Spleen (tissue), 7 donors: ENCODE measurements at regions not wholly inside any gene's neighbourhood (a gene's known extent, or its start where the extent isn't known, plus 50 kb on each side); places are given as distances from the start of the nearest gene placed in this dataset.

Experiments
- POLR2A ChIP-seq, 3 donors: fragments of 450-650 bp; IDR thresholded peaks; one replicate each; pipeline ENCODE4 v1.5.1; 2017; ENCODE audit warnings: antibody characterized with exemption in 3 of 3, mild to moderate bottlenecking in 1 of 3
- POLR2AphosphoS5 ChIP-seq, 3 donors: sonication (generic); formaldehyde crosslinking; IDR thresholded peaks; one replicate each; pipeline ENCODE4 v1.5.1; 2017; ENCODE audit warnings: antibody characterized with exemption in 3 of 3
- TF ChIP-seq, protein P1 (sequence below), 11 experiments: fragments of 200-600 bp in 7 of 11; fragments of 450-650 bp in 4 of 11; sonication (generic) in 4 of 11; IDR thresholded peaks in 8 of 11; conservative IDR thresholded peaks in 3 of 11; 1 replicate in 7 of 11; 2 replicates in 4 of 11; pipeline versions ENCODE4 v1.4.0 to v1.8.0; 2016 to 2021; ENCODE audit warnings: antibody characterized with exemption in 11 of 11, inconsistent platforms in 4 of 11, mild to moderate bottlenecking in 1 of 11
- donor health status: DM: no; HTN: no; CAD: no; lungs with moderate emphysema.
- donor health status: DM: no; HTN: no; CAD: no.
- donor health status: DM: no; HTN: no; CAD: no.

DNA sequence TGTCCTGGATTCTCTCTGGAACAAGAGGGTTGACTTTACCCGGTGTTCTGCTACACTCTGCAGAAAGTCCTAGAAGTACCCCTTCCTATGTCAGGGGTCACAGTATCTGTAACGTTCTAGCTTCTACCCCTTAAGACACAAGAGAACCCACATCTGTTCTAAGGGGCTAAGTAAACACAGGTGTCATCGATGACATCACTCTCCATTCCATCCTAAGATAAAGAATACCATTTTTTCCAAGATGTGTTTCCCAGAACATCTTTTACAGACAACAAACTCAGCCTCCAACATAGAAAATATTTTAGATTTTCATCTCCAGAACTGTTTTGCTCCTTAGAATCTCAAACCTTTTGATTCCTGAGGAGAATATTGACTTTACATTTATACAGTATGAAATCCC is 239.1 kb downstream of the TRIB2 start:
- TF ChIP-seq, protein P1, sequence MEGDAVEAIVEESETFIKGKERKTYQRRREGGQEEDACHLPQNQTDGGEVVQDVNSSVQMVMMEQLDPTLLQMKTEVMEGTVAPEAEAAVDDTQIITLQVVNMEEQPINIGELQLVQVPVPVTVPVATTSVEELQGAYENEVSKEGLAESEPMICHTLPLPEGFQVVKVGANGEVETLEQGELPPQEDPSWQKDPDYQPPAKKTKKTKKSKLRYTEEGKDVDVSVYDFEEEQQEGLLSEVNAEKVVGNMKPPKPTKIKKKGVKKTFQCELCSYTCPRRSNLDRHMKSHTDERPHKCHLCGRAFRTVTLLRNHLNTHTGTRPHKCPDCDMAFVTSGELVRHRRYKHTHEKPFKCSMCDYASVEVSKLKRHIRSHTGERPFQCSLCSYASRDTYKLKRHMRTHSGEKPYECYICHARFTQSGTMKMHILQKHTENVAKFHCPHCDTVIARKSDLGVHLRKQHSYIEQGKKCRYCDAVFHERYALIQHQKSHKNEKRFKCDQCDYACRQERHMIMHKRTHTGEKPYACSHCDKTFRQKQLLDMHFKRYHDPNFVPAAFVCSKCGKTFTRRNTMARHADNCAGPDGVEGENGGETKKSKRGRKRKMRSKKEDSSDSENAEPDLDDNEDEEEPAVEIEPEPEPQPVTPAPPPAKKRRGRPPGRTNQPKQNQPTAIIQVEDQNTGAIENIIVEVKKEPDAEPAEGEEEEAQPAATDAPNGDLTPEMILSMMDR (IDR thresholded peaks at IDR 0.05 in 8 of 11, conservative IDR thresholded peaks at IDR 0.05 in 3 of 11): no peak
- no peak for TF ChIP-seq POLR2AphosphoS5 (IDR thresholded peaks at IDR 0.05)
- TF ChIP-seq POLR2A (IDR thresholded peaks at IDR 0.05): no peak
